Astrocyte of the spinal cord (primary cell): ENCODE measurements at regions not wholly inside any gene's neighbourhood (a gene's known extent, or its start where the extent isn't known, plus 50 kb on each side); places are given as distances from the start of the nearest gene placed in this dataset.
A peak's percentile ranks its signal among the peaks of the same experiment; 100 is the strongest.

ENCODE experiments used
- DNase-seq: peaks from one replicate; pipeline ENCODE4 v3.0.0; 2011; ENCODE audit warnings: low read depth, low spot score
- H3K4me3 ChIP-seq: 2 replicates; pipeline ENCODE4 v1.5.1; 2011; ENCODE audit warnings: low read depth, mild to moderate bottlenecking, low read length, moderate library complexity
- in situ Hi-C: cut with HindIII; loops from 2 replicates; pipeline ENCODE4 v1.10.0; 2017; ENCODE audit warnings: low sequenced_read_pairs
- TF ChIP-seq, protein P1 (sequence below): IDR thresholded peaks from 2 replicates; pipeline ENCODE4 v1.5.1; 2012; ENCODE audit warnings: low read depth, mild to moderate bottlenecking, low read length, inconsistent platforms

DNA sequence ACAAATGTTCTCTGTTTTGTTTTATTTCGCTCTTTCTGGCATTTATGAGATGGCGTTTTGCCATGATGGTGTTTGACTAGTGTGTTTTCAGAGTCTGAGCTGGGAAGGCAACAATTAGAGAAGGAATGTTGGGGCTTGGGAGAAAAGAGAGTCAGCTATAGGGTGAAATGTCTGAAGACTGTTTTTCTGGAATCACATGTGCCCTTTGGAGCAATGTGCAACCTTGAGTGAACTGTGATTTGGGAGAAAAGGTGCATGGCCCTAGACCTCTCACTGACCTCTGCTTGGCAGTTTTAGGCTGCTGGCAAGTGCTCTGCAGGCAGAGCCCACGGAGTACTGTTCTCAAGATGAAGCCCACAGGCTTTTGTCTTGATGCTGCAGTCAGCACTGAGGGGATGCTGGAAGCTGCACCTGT is 379.9 kb upstream of the PDE3A start:
- no peak overlapping the region for H3K4me3 ChIP-seq
- in situ Hi-C loops = no loop called here
- TF ChIP-seq, protein P1, sequence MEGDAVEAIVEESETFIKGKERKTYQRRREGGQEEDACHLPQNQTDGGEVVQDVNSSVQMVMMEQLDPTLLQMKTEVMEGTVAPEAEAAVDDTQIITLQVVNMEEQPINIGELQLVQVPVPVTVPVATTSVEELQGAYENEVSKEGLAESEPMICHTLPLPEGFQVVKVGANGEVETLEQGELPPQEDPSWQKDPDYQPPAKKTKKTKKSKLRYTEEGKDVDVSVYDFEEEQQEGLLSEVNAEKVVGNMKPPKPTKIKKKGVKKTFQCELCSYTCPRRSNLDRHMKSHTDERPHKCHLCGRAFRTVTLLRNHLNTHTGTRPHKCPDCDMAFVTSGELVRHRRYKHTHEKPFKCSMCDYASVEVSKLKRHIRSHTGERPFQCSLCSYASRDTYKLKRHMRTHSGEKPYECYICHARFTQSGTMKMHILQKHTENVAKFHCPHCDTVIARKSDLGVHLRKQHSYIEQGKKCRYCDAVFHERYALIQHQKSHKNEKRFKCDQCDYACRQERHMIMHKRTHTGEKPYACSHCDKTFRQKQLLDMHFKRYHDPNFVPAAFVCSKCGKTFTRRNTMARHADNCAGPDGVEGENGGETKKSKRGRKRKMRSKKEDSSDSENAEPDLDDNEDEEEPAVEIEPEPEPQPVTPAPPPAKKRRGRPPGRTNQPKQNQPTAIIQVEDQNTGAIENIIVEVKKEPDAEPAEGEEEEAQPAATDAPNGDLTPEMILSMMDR = no peak
- peak; percentile 54 for DNase-seq

DNA sequence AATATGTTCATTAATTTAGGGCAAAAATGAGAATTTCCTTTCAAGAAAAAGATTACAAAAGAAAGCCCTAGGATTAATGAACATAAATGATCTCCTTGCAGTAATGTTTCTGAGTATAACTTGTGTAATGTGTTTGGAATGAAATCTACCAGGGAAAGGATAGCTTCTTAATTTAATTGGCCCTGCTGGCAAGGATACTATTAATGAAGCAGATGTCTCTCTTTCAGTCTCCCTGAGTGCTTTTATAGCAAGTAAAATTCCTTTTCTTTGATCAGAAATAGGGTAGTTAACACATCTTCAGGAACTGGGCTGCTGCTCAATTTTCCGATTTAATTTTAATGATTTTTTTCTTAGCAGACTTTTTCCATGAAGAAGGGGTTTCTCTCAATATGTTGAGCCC is 379.4 kb upstream of the PDE3A start:
- in situ Hi-C loops = no loop called here
- TF ChIP-seq, protein P1 = no peak
- no peak overlapping the region for H3K4me3 ChIP-seq
- no peak for DNase-seq

DNA sequence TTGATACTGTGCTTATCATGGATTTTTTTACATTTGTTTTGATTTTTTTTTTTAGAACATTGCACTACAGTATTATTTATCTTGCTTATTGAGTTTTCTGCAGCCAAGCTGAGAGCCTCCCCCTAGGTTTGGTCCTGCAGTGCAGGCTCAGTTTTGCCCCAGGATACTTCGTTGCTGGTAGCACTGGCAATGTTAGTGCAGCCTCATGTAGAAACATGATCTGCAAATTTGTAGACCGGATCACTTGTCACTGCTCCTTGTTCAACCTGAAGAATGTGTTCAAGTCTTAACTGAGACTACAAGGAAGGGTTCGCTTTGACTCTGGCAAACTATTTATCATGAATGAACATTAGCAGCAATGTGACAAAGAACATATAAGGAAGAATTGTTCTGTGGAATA is 377.2 kb upstream of the PDE3A start:
- no peak for DNase-seq
- TF ChIP-seq, protein P1 = no peak
- no peak overlapping the region for H3K4me3 ChIP-seq
- in situ Hi-C loops = no loop called here

DNA sequence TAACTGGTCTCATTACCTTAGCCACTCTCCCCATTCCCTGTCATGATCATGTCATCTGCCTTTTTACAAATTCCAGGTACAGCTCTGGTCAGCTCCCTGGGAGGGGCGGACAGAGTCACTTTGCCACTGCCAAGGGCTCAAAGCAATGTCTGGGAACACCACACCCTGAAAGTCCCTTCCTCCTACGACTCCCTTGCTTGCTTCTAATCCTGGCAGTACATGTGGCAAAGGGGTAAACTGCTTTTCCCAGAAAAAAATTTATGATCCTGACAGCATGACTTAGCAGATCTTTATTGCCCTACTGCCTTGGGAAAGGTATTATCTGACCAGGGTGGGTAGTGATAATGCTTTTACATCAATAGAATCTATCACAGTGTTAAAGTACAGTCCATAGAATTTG is 376.0 kb upstream of the PDE3A start:
- in situ Hi-C loops = no loop called here
- TF ChIP-seq, protein P1 = no peak
- H3K4me3 ChIP-seq = no peak overlapping the region
- DNase-seq = no peak

DNA sequence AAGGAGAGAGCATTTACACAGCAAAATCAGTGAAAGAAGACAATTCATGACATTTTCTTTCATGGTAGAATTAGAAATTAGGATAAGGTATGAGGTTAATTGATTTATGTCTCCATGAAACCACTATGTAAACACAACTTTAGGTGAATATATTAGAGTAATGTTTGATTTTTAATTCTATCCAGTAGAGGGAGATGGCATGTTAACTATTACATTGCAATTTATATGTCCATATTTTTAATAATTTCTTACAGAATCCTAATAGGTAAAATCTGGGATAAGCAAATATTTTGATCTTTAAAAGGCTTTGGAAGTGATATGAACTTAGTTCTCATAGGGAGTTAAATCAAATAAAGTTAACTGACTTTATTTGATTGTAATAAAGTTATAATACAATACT is 373.4 kb upstream of the PDE3A start:
- DNase-seq = peak; percentile 24
- in situ Hi-C loops = no loop called here
- TF ChIP-seq, protein P1 = no peak
- H3K4me3 ChIP-seq = no peak overlapping the region

DNA sequence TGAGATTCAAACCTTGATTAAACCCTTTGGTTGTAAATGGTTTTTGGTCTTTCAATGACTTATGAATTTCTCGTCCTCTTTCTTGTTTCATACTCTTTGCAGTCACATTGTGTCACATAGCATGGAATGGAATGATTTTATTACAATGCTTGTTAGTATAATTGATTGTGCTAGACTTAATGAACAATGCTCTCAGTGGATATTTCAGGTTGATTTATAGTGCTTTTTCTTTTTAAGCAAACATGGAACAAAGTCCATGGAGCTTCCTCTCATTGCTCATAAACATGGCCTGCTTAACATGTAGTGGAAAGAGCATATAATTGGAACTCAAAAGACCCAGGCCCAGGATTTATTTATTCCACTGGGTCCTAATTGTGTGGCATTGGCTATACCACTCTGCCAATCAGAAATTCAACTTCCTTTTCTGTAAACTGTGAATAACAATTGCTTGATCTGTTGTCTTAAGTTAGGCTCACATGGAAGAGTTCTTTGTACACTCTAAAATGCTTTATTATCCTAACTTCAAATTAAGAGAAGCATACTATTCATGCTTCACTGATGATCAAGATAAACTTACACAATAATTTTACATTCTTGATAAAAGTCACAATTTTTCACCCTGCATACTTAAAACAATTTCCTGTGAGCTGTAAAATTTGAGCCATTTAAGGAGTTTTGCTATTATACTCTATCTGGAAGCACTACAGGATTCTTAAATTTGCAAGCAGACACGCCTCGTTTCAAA is 370.5 kb upstream of the PDE3A start:
- in situ Hi-C loops = no loop called here
- no peak overlapping the region for H3K4me3 ChIP-seq
- DNase-seq = no peak
- TF ChIP-seq, protein P1 = no peak
